Endodermal cell (in vitro differentiated cells): ENCODE measurements at regions not wholly inside any gene's neighbourhood (a gene's known extent, or its start where the extent isn't known, plus 50 kb on each side); places are given as distances from the start of the nearest gene placed in this dataset.
"Not testable (repeated sequence)": the region's sequence is repeated elsewhere in the genome, so short reads cannot be mapped to it uniquely, and the experiment has no call there.

ENCODE experiments used
- DNase-seq: peaks from one replicate; pipeline ENCODE4 v3.0.0-alpha.2; 2017
- H3K27ac ChIP-seq: 2 replicates; pipeline ENCODE4 v1.5.1; 2013; ENCODE audit warnings: mild to moderate bottlenecking, low read depth, low read length, moderate library complexity
- H3K27me3 ChIP-seq: 2 replicates; pipeline ENCODE4 v1.6.1; 2013; ENCODE audit warnings: mild to moderate bottlenecking, low read length, moderate library complexity; ENCODE audit not compliant: insufficient read depth, control insufficient read depth, poor library complexity, severe bottlenecking
- H3K36me3 ChIP-seq: 2 replicates; pipeline ENCODE4 v1.7.0; 2013; ENCODE audit warnings: mild to moderate bottlenecking, low read length, moderate library complexity; ENCODE audit not compliant: control insufficient read depth, insufficient read depth
- H3K4me1 ChIP-seq: one replicate; pipeline ENCODE4 v1.7.0; 2013; ENCODE audit warnings: low read length; ENCODE audit not compliant: control insufficient read depth, insufficient read depth
- H3K4me3 ChIP-seq: 2 replicates; pipeline ENCODE4 v1.5.1; 2013; ENCODE audit warnings: mild to moderate bottlenecking, low read length, moderate library complexity
- H3K9ac ChIP-seq: 2 replicates; pipeline ENCODE4 v1.6.1; 2013; ENCODE audit warnings: mild to moderate bottlenecking, low read length, moderate library complexity; ENCODE audit not compliant: poor library complexity, severe bottlenecking; ENCODE audit errors: extremely low read depth
- H3K9me3 ChIP-seq: 2 replicates; pipeline ENCODE4 v1.6.1; 2013; ENCODE audit warnings: mild to moderate bottlenecking, low read length, moderate library complexity; ENCODE audit not compliant: control insufficient read depth
- H3K27ac Mint-ChIP-seq: 2 replicates; pipeline ENCODE4 v1.8.0; 2020; ENCODE audit warnings: mixed read lengths
- H3K27me3 Mint-ChIP-seq: 2 replicates; pipeline ENCODE4 v1.8.0; 2021; ENCODE audit warnings: mild to moderate bottlenecking, mixed read lengths; ENCODE audit not compliant: insufficient read depth
- H3K36me3 Mint-ChIP-seq: 2 replicates; pipeline ENCODE4 v1.8.0; 2020; ENCODE audit warnings: low read depth, mixed read lengths
- H3K4me1 Mint-ChIP-seq: 2 replicates; pipeline ENCODE4 v1.8.0; 2020; ENCODE audit warnings: mixed read lengths
- H3K4me3 Mint-ChIP-seq: 2 replicates; pipeline ENCODE4 v1.8.0; 2020; ENCODE audit warnings: mild to moderate bottlenecking, moderate library complexity, mixed read lengths
- H3K9me3 Mint-ChIP-seq: 2 replicates; pipeline ENCODE4 v1.8.0; 2020; ENCODE audit warnings: mild to moderate bottlenecking, mixed read lengths
- CTCF ChIP-seq: fragments of 200-600 bp; sonication (generic); conservative IDR thresholded peaks from 2 replicates; pipeline ENCODE4 v1.5.0; 2021; ENCODE audit warnings: antibody characterized with exemption, mild to moderate bottlenecking
- WGBS, 2 experiments: methylation state at CpG; one replicate each; pipeline versions ENCODE4 v1.1.5 to v1.1.7; 2013; ENCODE audit warnings: missing lambda C conversion rate in 2 of 2, mixed read lengths in 1 of 2; ENCODE audit not compliant: insufficient coverage in 1 of 2, insufficient read length in 1 of 2; 5-methylcytosine and 5-hydroxymethylcytosine counted together

- H3K27ac Mint-ChIP-seq, result no peak overlapping the region
- Histone ChIP-seq H3K27me3 (no peaks in the 10 kb centered on the region), H3K36me3 (no peaks in the 10 kb centered on the region), H3K27ac (no peak overlapping the region), H3K4me1 (peaks cover 2% of the 10 kb centered on the region), H3K9ac (no peak overlapping the region), H3K4me3 (no peak overlapping the region), H3K9me3 (no peaks in the 10 kb centered on the region)
- no peaks in the 10 kb centered on the region for H3K36me3 Mint-ChIP-seq
- no peak for TF ChIP-seq CTCF
- no peak overlapping the region for H3K4me3 Mint-ChIP-seq
- 48 to 59% methylated on average over 10 to 13 of the region's 13 CpGs for WGBS, 2 experiments
- peaks cover 12% of the 10 kb centered on the region for H3K27me3 Mint-ChIP-seq
- peak; percentile 86 for DNase-seq
- peaks cover 20% of the 10 kb centered on the region for H3K4me1 Mint-ChIP-seq
- peaks cover 4% of the 10 kb centered on the region for H3K9me3 Mint-ChIP-seq
Observed at GRCh38 chr14:65173973-65174693, 71.8 kb upstream of the MAX start.

DNA sequence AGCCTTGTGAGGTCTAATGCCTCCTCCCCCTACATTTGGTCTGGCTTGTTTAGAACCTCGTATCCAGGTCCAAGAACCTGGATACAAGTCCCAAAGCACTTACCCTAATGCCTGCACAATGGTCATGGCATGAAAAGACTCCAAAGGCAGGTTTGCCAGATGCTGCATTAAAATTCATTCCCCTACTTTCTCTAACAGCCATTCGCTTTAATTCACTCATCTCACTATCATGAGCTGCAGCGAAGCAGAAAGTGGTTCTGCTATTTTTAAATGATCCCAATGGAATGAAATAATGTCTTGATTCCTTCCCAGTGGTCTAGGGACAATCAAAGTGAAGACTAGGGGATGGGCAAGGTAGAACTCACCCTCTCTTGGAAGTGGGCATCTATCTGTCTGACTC lies 72.5 kb upstream of the MAX start:
- no peak for DNase-seq
- H3K36me3 Mint-ChIP-seq, result no peaks in the 10 kb centered on the region
- Histone ChIP-seq H3K4me1 (peaks cover 2% of the 10 kb centered on the region), H3K27ac (no peak overlapping the region), H3K27me3 (no peaks in the 10 kb centered on the region), H3K4me3 (no peak overlapping the region), H3K9me3 (no peaks in the 10 kb centered on the region), H3K9ac (no peak overlapping the region), H3K36me3 (no peaks in the 10 kb centered on the region)
- H3K4me1 Mint-ChIP-seq, result peaks cover 22% of the 10 kb centered on the region
- H3K4me3 Mint-ChIP-seq, result no peak overlapping the region
- no peak overlapping the region for H3K27ac Mint-ChIP-seq
- peaks cover 14% of the 10 kb centered on the region for H3K27me3 Mint-ChIP-seq
- WGBS, 2 experiments, result 84 to 93% methylated on average over 2 to 3 of the region's 3 CpGs
- H3K9me3 Mint-ChIP-seq, result peaks cover 4% of the 10 kb centered on the region
- no peak for TF ChIP-seq CTCF

DNA sequence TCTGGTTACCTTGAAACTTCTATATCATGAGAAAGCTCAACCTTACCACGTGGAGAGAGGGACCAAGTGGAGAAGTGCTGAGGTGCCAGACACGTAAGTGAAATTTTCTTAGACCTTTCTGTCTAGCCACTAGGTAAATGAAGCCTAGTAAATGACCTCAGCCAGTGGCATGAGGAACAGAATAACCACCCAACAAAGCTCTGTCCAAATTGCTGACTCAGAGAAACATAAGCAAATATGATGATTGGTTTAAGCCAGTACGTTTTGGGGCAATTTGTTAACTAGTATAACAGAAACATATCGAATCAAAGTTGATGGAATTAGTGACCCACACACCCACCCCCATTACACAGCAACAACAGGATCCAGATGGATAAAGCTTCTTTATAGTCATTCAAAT lies 75.2 kb upstream of the MAX start:
- peaks cover 2% of the 10 kb centered on the region for H3K4me1 ChIP-seq
- no peak for DNase-seq
- 94 to 100% methylated on average over 1 to 4 of the region's 4 CpGs for WGBS, 2 experiments
- H3K36me3 Mint-ChIP-seq, result peaks cover 1% of the 10 kb centered on the region
- peaks cover 21% of the 10 kb centered on the region for H3K27me3 Mint-ChIP-seq
- H3K27ac Mint-ChIP-seq, result no peak overlapping the region
- no peaks in the 10 kb centered on the region for H3K27me3 ChIP-seq
- H3K27ac ChIP-seq, result no peak overlapping the region
- H3K9me3 ChIP-seq, result peaks cover 16% of the 10 kb centered on the region
- H3K4me1 Mint-ChIP-seq, result peaks cover 13% of the 10 kb centered on the region
- no peak overlapping the region for H3K4me3 Mint-ChIP-seq
- no peaks in the 10 kb centered on the region for H3K36me3 ChIP-seq
- no peak overlapping the region for H3K4me3 ChIP-seq
- TF ChIP-seq CTCF, result no peak
- H3K9me3 Mint-ChIP-seq, result peaks cover 22% of the 10 kb centered on the region
- H3K9ac ChIP-seq, result no peak overlapping the region

DNA sequence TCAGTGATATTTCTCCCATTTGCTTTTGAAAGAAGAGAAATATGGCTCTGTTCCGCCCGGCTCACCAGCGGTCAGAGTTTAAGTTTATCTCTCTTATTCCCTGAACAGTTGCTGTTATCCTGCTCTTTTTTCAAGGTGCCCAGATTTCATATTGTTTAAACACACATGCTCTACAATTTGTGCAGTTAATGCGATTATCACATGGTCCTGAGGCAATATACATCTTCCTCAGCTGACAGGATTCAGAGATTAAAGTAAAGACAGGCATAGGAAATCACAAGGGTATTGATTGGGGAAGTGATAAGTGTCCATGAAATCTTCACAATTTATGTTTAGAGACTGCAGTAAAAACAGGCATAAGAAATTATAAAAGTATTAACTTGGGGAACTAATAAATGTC lies 76.9 kb upstream of the MAX start:
- not testable (repeated sequence) for H3K4me1 ChIP-seq, H3K27ac Mint-ChIP-seq, H3K36me3 Mint-ChIP-seq, DNase-seq, H3K4me3 ChIP-seq, H3K9ac ChIP-seq, H3K27me3 ChIP-seq, H3K27ac ChIP-seq, H3K36me3 ChIP-seq, H3K4me3 Mint-ChIP-seq
- WGBS, 2 experiments, result 78 to 100% methylated on average over 1 to 4 of the region's 4 CpGs
- H3K4me1 Mint-ChIP-seq, result peaks cover 15% of the 10 kb centered on the region
- H3K27me3 Mint-ChIP-seq, result peaks cover 21% of the 10 kb centered on the region
- H3K9me3 Mint-ChIP-seq, result peaks cover 24% of the 10 kb centered on the region
- H3K9me3 ChIP-seq, result peaks cover 22% of the 10 kb centered on the region
